Gastroesophageal sphincter (tissue), 4 donors: ENCODE measurements at regions not wholly inside any gene's neighbourhood (a gene's known extent, or its start where the extent isn't known, plus 50 kb on each side); places are given as distances from the start of the nearest gene placed in this dataset.

Source experiments
- ATAC-seq: fragments of 150-250 bp; one replicate; pipeline ENCODE4 v1.9.1; 2016; ENCODE audit warnings: mild to moderate bottlenecking, moderate library complexity
- H3K27ac ChIP-seq, 4 donors: fragments of 200-600 bp; sonication (generic) in 3 of 4; 1 replicate in 3 of 4; 2 replicates in 1 of 4; pipeline ENCODE4 v1.5.1; 2016 to 2019
- H3K27me3 ChIP-seq: fragments of 200-600 bp; sonication (generic); one replicate; pipeline ENCODE4 v1.5.1; 2019
- H3K36me3 ChIP-seq, 2 donors: fragments of 200-600 bp; sonication (generic); one replicate each; pipeline ENCODE4 v1.5.1; 2019; ENCODE audit warnings: control low read depth in 1 of 2
- H3K4me1 ChIP-seq, 3 donors: fragments of 200-600 bp; sonication (generic); 1 replicate in 2 of 3; 2 replicates in 1 of 3; pipeline ENCODE4 v1.5.1; 2016 to 2019; ENCODE audit warnings: control low read depth in 2 of 3
- H3K4me3 ChIP-seq, 2 donors: fragments of 200-600 bp; sonication (generic); one replicate each; pipeline ENCODE4 v1.5.1; 2019; ENCODE audit warnings: mild to moderate bottlenecking in 1 of 2, moderate library complexity in 1 of 2
- H3K9me3 ChIP-seq, 3 donors: fragments of 200-600 bp; sonication (generic); one replicate each; pipeline ENCODE4 v1.5.1; 2017 to 2019; ENCODE audit warnings: control low read depth in 2 of 3
- CTCF ChIP-seq, 4 experiments: fragments of 200-600 bp in 2 of 4; fragments of 450-650 bp in 2 of 4; sonication (generic) in 1 of 4; IDR thresholded peaks; one replicate each; pipeline ENCODE4 v1.5.1; 2017 to 2019; ENCODE audit warnings: antibody characterized with exemption in 4 of 4, mild to moderate bottlenecking in 2 of 4, moderate library complexity in 2 of 4
- EP300 ChIP-seq: sonication (generic); formaldehyde crosslinking; IDR thresholded peaks from one replicate; pipeline ENCODE4 v1.6.1; 2017; ENCODE audit warnings: antibody characterized with exemption, mild to moderate bottlenecking
- POLR2A ChIP-seq, 2 donors: fragments of 450-650 bp; IDR thresholded peaks; one replicate each; pipeline ENCODE4 v1.6.1; 2017; ENCODE audit warnings: antibody characterized with exemption in 2 of 2, mild to moderate bottlenecking in 2 of 2, moderate library complexity in 1 of 2
- POLR2AphosphoS5 ChIP-seq: sonication (generic); formaldehyde crosslinking; IDR thresholded peaks from one replicate; pipeline ENCODE4 v1.6.1; 2017; ENCODE audit warnings: antibody characterized with exemption
- WGBS, 2 donors: methylation state at CpG; one replicate each; pipeline ENCODE4 v1.1.5; 2018; ENCODE audit warnings: low coverage in 1 of 2; 5-methylcytosine and 5-hydroxymethylcytosine counted together

- no peaks in the 10 kb centered on the region for H3K27me3 ChIP-seq
- H3K36me3 ChIP-seq, result no peaks in the 10 kb centered on the region
- H3K4me1 ChIP-seq, result no peaks in the 10 kb centered on the region
- H3K9me3 ChIP-seq, result peaks cover 0 to 3% (median 0%) of the 10 kb centered on the region in 3 donors
- H3K27ac ChIP-seq, result no peak overlapping the region
- 85 to 89% methylated on average over 8 to 9 of the region's 10 CpGs for WGBS, 2 donors
- TF ChIP-seq CTCF (IDR thresholded peaks at IDR 0.05) (no peak), EP300 (no peak), POLR2AphosphoS5 (no peak)
- no peak for ATAC-seq
- H3K4me3 ChIP-seq, result no peak overlapping the region
Measured at GRCh38 chr4:152221816-152222516, 313.9 kb downstream of the FBXW7 start.

GRCh38 chr4:152220201-152220666 lies 315.7 kb downstream of the FBXW7 start:
- no peaks in the 10 kb centered on the region for H3K27me3 ChIP-seq
- H3K4me1 ChIP-seq, result no peaks in the 10 kb centered on the region
- TF ChIP-seq POLR2A (IDR thresholded peaks at IDR 0.05) (no peak), POLR2AphosphoS5 (no peak), EP300 (no peak), CTCF (IDR thresholded peaks at IDR 0.05) (no peak)
- WGBS, 2 donors, result 100% methylated on average over 1 of the region's 2 CpGs; no CpG with 5 or more reads in 1 of the 2 donors
- no peak overlapping the region for H3K27ac ChIP-seq
- ATAC-seq, result no peak
- H3K4me3 ChIP-seq, result no peak overlapping the region
- peaks cover 0 to 4% (median 0%) of the 10 kb centered on the region in 3 donors for H3K9me3 ChIP-seq
- no peaks in the 10 kb centered on the region for H3K36me3 ChIP-seq

GRCh38 chr4:152218576-152218975 lies 317.3 kb downstream of the FBXW7 start:
- 68 to 82% methylated on average over 4 of the region's 4 CpGs for WGBS, 2 donors
- TF ChIP-seq CTCF (IDR thresholded peaks at IDR 0.05) (no peak), POLR2AphosphoS5 (no peak), POLR2A (IDR thresholded peaks at IDR 0.05) (no peak), EP300 (no peak)
- Histone ChIP-seq H3K9me3 (peaks cover 0 to 9% (median 0%) of the 10 kb centered on the region in 3 donors), H3K36me3 (no peaks in the 10 kb centered on the region), H3K27ac (no peak overlapping the region), H3K4me3 (no peak overlapping the region), H3K27me3 (no peaks in the 10 kb centered on the region), H3K4me1 (no peaks in the 10 kb centered on the region)
- ATAC-seq, result no peak

GRCh38 chr4:152217896-152218295 lies 318.0 kb downstream of the FBXW7 start:
- Histone ChIP-seq H3K4me1 (no peaks in the 10 kb centered on the region), H3K9me3 (peaks cover 0 to 9% (median 0%) of the 10 kb centered on the region in 3 donors), H3K36me3 (no peaks in the 10 kb centered on the region), H3K4me3 (no peak overlapping the region), H3K27me3 (no peaks in the 10 kb centered on the region), H3K27ac (no peak overlapping the region)
- no peak for ATAC-seq
- WGBS, 2 donors, result 64 to 72% methylated on average over 3 of the region's 3 CpGs
- TF ChIP-seq POLR2A (IDR thresholded peaks at IDR 0.05) (no peak), EP300 (no peak), CTCF (IDR thresholded peaks at IDR 0.05) (no peak), POLR2AphosphoS5 (no peak)
